SK-N-SH treated with all-trans-retinoic acid at 6 μM for 48 hours (cell line): ENCODE measurements at regions not wholly inside any gene's neighbourhood (a gene's known extent, or its start where the extent isn't known, plus 50 kb on each side); places are given as distances from the start of the nearest gene placed in this dataset.

Experiments used
- ATAC-seq: fragments of 200-7000 bp; cut with Tn5 transposase; 3 replicates; pipeline ENCODE4 v1.9.1; 2020; ENCODE audit warnings: mild to moderate bottlenecking, moderate library complexity
- ARNTL ChIP-seq: fragments of 450-650 bp; formaldehyde crosslinking; IDR thresholded peaks from 2 replicates; pipeline ENCODE4 v1.5.0; 2020; ENCODE audit warnings: low read depth, mild to moderate bottlenecking, moderate library complexity, borderline replicate concordance
- BACH2 ChIP-seq: fragments of 250-450 bp; sonication (Bioruptor Pico); IDR thresholded peaks from 2 replicates; pipeline ENCODE4 v1.9.0; 2021; ENCODE audit warnings: mild to moderate bottlenecking, borderline replicate concordance
- CREB5 ChIP-seq: fragments of 250-450 bp; sonication (Bioruptor Pico); IDR thresholded peaks from 2 replicates; pipeline ENCODE4 v1.5.1; 2020; ENCODE audit warnings: low read depth, mild to moderate bottlenecking, moderate library complexity
- CSDC2 ChIP-seq: fragments of 250-450 bp; sonication (Bioruptor Pico); IDR thresholded peaks from 2 replicates; pipeline ENCODE4 v1.5.0; 2020; ENCODE audit warnings: mild to moderate bottlenecking, moderate library complexity
- CSRNP3 ChIP-seq: fragments of 250-450 bp; sonication (Bioruptor Pico); IDR thresholded peaks from 2 replicates; pipeline ENCODE4 v1.5.1; 2021; ENCODE audit warnings: mild to moderate bottlenecking, moderate library complexity
- ESRRG ChIP-seq: fragments of 250-450 bp; sonication (Bioruptor Pico); IDR thresholded peaks from 2 replicates; pipeline ENCODE4 v1.6.1; 2021; ENCODE audit warnings: mild to moderate bottlenecking
- GLIS3 ChIP-seq: fragments of 250-450 bp; sonication (Bioruptor Pico); IDR thresholded peaks from 2 replicates; pipeline ENCODE4 v1.5.0; 2020; ENCODE audit warnings: mild to moderate bottlenecking, moderate library complexity
- ISL1 ChIP-seq: fragments of 250-450 bp; sonication (Bioruptor Pico); IDR thresholded peaks from 2 replicates; pipeline ENCODE4 v2.1.2; 2022; ENCODE audit warnings: mild to moderate bottlenecking, moderate library complexity
- OSR1 ChIP-seq: fragments of 250-450 bp; sonication (Bioruptor Pico); IDR thresholded peaks from 2 replicates; pipeline ENCODE4 v1.8.0; 2022; ENCODE audit warnings: moderate library complexity, mild to moderate bottlenecking, inconsistent platforms
- PATZ1 ChIP-seq: fragments of 250-450 bp; sonication (Bioruptor Pico); IDR thresholded peaks from 2 replicates; pipeline ENCODE4 v1.8.0; 2020; ENCODE audit warnings: mild to moderate bottlenecking, moderate library complexity, borderline replicate concordance
- POU6F1 ChIP-seq: fragments of 250-450 bp; sonication (Bioruptor Pico); IDR thresholded peaks from 2 replicates; pipeline ENCODE4 v1.8.0; 2021; ENCODE audit warnings: low read depth, mild to moderate bottlenecking, moderate library complexity, borderline replicate concordance
- PPARA ChIP-seq: fragments of 250-450 bp; sonication (Bioruptor Pico); IDR thresholded peaks from 2 replicates; pipeline ENCODE4 v1.5.0; 2020; ENCODE audit warnings: mild to moderate bottlenecking, borderline replicate concordance
- RARB ChIP-seq: fragments of 250-450 bp; sonication (Bioruptor Pico); IDR thresholded peaks from 2 replicates; pipeline ENCODE4 v1.8.0; 2021; ENCODE audit warnings: mild to moderate bottlenecking, moderate library complexity
- SNAI2 ChIP-seq: fragments of 250-450 bp; sonication (Bioruptor Pico); IDR thresholded peaks from 2 replicates; pipeline ENCODE4 v1.5.0; 2020; ENCODE audit warnings: mild to moderate bottlenecking, moderate library complexity
- TCF4 ChIP-seq: fragments of 250-450 bp; sonication (Bioruptor Pico); IDR thresholded peaks from 2 replicates; pipeline ENCODE4 v1.8.0; 2021; ENCODE audit warnings: mild to moderate bottlenecking, moderate library complexity, borderline replicate concordance
- TOX ChIP-seq: fragments of 250-450 bp; sonication (Bioruptor Pico); IDR thresholded peaks from 2 replicates; pipeline ENCODE4 v1.8.0; 2021; ENCODE audit warnings: mild to moderate bottlenecking, moderate library complexity, borderline replicate concordance
- TSHZ2 ChIP-seq: fragments of 250-450 bp; sonication (Bioruptor Pico); IDR thresholded peaks from 2 replicates; pipeline ENCODE4 v1.5.0; 2020; ENCODE audit warnings: mild to moderate bottlenecking, moderate library complexity
- ZC3H10 ChIP-seq: fragments of 250-450 bp; sonication (Bioruptor Pico); IDR thresholded peaks from 2 replicates; pipeline ENCODE4 v1.5.1; 2021; ENCODE audit warnings: mild to moderate bottlenecking, moderate library complexity
- ZFP3 ChIP-seq: fragments of 250-450 bp; sonication (Bioruptor Pico); IDR thresholded peaks from 2 replicates; pipeline ENCODE4 v1.5.0; 2020; ENCODE audit warnings: mild to moderate bottlenecking, moderate library complexity
- ZFP30 ChIP-seq: fragments of 450-650 bp; formaldehyde crosslinking; IDR thresholded peaks from 2 replicates; pipeline ENCODE4 v1.5.0; 2022; ENCODE audit warnings: mild to moderate bottlenecking, moderate library complexity
- ZNF565 ChIP-seq: fragments of 450-650 bp; formaldehyde crosslinking; conservative IDR thresholded peaks from 2 replicates; pipeline ENCODE4 v1.5.0; 2020; ENCODE audit warnings: low read depth, mild to moderate bottlenecking, moderate library complexity
- ZNF70 ChIP-seq: fragments of 450-650 bp; formaldehyde crosslinking; IDR thresholded peaks from 2 replicates; pipeline ENCODE4 v1.5.0; 2020; ENCODE audit warnings: mild to moderate bottlenecking, moderate library complexity
- ZNF8 ChIP-seq: fragments of 450-650 bp; formaldehyde crosslinking; IDR thresholded peaks from 2 replicates; pipeline ENCODE4 v1.5.0; 2020; ENCODE audit warnings: mild to moderate bottlenecking, moderate library complexity

- TF ChIP-seq ZFP3 (CRISPR knock-in tag) = no peak
- TF ChIP-seq RARB (CRISPR knock-in tag) = no peak
- TF ChIP-seq SNAI2 = no peak
- TF ChIP-seq ARNTL (CRISPR knock-in tag) = no peak
- no peak for TF ChIP-seq OSR1 (CRISPR knock-in tag)
- TF ChIP-seq PPARA = no peak
- no peak for TF ChIP-seq ZNF565 (CRISPR knock-in tag)
- no peak for TF ChIP-seq BACH2 (CRISPR knock-in tag)
- no peak for TF ChIP-seq ZC3H10 (CRISPR knock-in tag)
- no peak for TF ChIP-seq CREB5
- no peak for TF ChIP-seq ZFP30 (CRISPR knock-in tag)
- TF ChIP-seq ESRRG = no peak
- no peak for TF ChIP-seq TCF4
- TF ChIP-seq TOX = no peak
- TF ChIP-seq TSHZ2 = no peak
- no peak for TF ChIP-seq ZNF70 (CRISPR knock-in tag)
- no peak for TF ChIP-seq ISL1 (CRISPR knock-in tag)
- no peak for TF ChIP-seq GLIS3 (CRISPR knock-in tag)
- no peak for ATAC-seq
These were observed 788.1 kb downstream of the TRIB2 start for GRCh38 chr2:13504808-13505207.

- no peak for ATAC-seq
These were observed 791.9 kb downstream of the TRIB2 start for GRCh38 chr2:13508671-13509070.

More at GRCh38 chr2:13508671-13509070, 791.9 kb downstream of the TRIB2 start:
- TF ChIP-seq PPARA (no peak), ZFP3 (CRISPR knock-in tag) (no peak), TCF4 (no peak), TSHZ2 (no peak), ISL1 (CRISPR knock-in tag) (no peak), ARNTL (CRISPR knock-in tag) (no peak), ZNF8 (CRISPR knock-in tag) (no peak), TOX (no peak), ZNF565 (CRISPR knock-in tag) (no peak), GLIS3 (CRISPR knock-in tag) (no peak), CSRNP3 (CRISPR knock-in tag) (no peak), ZC3H10 (CRISPR knock-in tag) (no peak), CREB5 (no peak), PATZ1 (CRISPR knock-in tag) (no peak), POU6F1 (no peak), CSDC2 (CRISPR knock-in tag) (no peak)
